ENCODE measurements at regions not wholly inside any gene's neighbourhood (a gene's known extent, or its start where the extent isn't known, plus 50 kb on each side); places are given as distances from the start of the nearest gene placed in this dataset.

DNA sequence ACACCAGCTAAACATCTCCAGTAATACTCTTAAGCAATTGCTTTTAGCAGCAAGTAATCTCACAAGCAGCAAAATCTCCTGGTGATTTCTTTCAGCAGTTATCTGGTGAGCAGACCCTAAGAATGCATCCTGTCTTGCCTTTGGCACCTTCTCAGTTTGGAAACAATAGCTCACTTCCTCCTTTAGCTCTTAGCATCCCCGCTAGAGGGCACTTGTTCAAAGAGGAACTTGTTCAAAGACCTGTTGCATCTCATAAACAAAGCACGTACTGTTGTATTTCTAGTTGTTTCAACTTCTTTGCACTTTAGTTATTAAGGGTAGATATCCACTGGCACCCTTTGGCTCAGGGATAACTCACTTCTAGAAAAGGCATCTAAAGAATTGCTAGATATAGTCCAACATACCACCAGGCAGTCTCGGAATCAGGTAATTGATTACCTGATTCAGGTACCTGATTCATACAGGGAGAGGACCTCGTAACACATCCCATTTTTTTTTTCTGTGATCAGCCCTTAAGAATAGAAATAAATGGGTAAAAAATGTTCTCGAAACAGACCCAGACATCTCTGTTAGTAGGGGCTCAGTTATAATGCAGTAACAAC is 81.9 kb upstream of the QRFPR start:
- Mint-ChIP-seq H3K36me3 (no peaks in the 10 kb centered on the region), H3K4me1 (peaks cover 2% of the 10 kb centered on the region), H3K9me3 (peaks cover 14% of the 10 kb centered on the region), H3K27me3 (ENCODE audit: low read depth) (peaks cover 18% of the 10 kb centered on the region), H3K4me3 (no peak overlapping the region), H3K27ac (no peak overlapping the region)
- DNase-seq (ENCODE audit: low spot score in 2 of 2, unreplicated experiment in 2 of 2): no peak
- peak; percentile 41 for TF ChIP-seq CTCF (IDR thresholded peaks at IDR 0.05; ENCODE audit: unreplicated experiment)

DNA sequence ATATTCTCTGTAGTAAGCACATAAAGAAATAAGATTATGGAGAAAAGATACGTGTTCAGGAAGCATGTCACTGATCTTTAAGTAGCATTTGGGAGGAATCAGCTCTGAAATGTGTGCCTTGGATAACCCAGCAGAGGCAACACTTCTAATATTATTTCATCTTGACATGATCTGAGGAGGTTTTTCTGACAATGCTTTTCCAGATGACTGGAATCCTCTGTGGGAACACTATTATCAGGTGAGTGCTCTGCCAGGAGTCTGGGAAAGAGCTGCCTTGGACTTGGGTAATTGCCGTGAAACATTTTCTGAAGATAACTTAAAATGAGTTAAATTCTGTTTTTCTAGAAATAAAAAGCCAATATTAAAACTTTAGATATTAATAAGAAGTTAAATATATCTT is 78.2 kb upstream of the QRFPR start:
- peaks cover 13% of the 10 kb centered on the region for H3K4me1 Mint-ChIP-seq
- H3K9me3 Mint-ChIP-seq: no peaks in the 10 kb centered on the region
- DNase-seq (ENCODE audit: low spot score in 2 of 2, unreplicated experiment in 2 of 2): no peak
- H3K27me3 Mint-ChIP-seq (ENCODE audit: low read depth): peaks cover 31% of the 10 kb centered on the region
- H3K27ac Mint-ChIP-seq: no peak overlapping the region
- no peaks in the 10 kb centered on the region for H3K36me3 Mint-ChIP-seq
- no peak overlapping the region for H3K4me3 Mint-ChIP-seq
- TF ChIP-seq CTCF (IDR thresholded peaks at IDR 0.05; ENCODE audit: unreplicated experiment): no peak

DNA sequence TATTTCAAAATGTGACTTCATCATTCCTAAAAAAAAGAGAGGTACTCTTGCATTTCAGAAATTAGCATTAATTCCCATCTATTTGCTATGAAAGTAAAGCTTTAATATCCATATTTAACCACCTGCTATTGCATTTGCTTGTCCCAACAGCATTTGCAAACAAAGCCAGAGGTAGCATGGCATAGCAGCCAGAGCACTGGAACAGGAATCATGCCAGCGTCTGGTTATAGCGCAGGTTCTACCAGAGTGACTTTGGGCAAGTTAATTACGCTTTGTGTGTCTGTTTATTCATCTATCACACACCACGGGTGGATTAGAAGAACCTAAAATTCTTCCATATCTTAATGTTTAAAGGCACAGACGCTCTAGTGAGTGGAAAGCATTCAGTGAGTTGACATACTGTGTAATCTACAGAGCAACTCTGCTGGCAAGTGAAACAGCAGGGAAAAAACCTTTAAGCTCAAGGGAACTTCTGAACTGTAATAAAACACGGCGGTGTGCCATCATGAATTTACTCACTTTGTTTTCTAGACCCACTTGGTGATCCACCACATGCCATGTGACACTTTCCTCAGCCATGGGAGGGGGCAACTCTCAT is 76.6 kb upstream of the QRFPR start:
- peaks cover 13% of the 10 kb centered on the region for H3K4me1 Mint-ChIP-seq
- DNase-seq (ENCODE audit: low spot score in 2 of 2, unreplicated experiment in 2 of 2): no peak
- no peaks in the 10 kb centered on the region for H3K9me3 Mint-ChIP-seq
- H3K27ac Mint-ChIP-seq: no peak overlapping the region
- peaks cover 31% of the 10 kb centered on the region for H3K27me3 Mint-ChIP-seq (ENCODE audit: low read depth)
- no peak for TF ChIP-seq CTCF (IDR thresholded peaks at IDR 0.05; ENCODE audit: unreplicated experiment)
- no peaks in the 10 kb centered on the region for H3K36me3 Mint-ChIP-seq
- no peak overlapping the region for H3K4me3 Mint-ChIP-seq

DNA sequence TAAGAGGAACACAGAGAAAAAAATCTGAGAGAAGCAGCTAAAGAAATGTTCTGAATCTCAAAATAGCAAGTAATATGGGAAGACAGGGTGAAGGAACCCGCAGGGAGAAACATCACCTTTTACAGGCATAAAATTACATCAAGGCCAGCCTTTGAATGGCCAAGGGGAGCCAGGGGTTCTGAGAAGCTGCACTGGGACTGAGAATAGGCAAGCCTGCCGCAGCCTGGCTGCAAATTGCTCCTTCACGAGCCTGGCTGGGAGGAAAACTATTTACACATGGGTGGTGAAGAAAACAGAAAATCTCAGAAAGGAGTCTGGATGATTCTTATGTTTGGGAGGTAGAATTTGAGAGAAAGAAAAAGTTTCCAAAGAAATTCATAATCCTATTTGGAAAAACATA is 74.5 kb upstream of the QRFPR start:
- H3K4me1 Mint-ChIP-seq: peaks cover 13% of the 10 kb centered on the region
- H3K27me3 Mint-ChIP-seq (ENCODE audit: low read depth): peaks cover 19% of the 10 kb centered on the region
- H3K4me3 Mint-ChIP-seq: no peak overlapping the region
- DNase-seq (ENCODE audit: low spot score in 2 of 2, unreplicated experiment in 2 of 2): no peak
- H3K36me3 Mint-ChIP-seq: no peaks in the 10 kb centered on the region
- H3K9me3 Mint-ChIP-seq: no peaks in the 10 kb centered on the region
- TF ChIP-seq CTCF (IDR thresholded peaks at IDR 0.05; ENCODE audit: unreplicated experiment): no peak
- no peak overlapping the region for H3K27ac Mint-ChIP-seq

- H3K4me3 Mint-ChIP-seq: no peak overlapping the region
- H3K36me3 Mint-ChIP-seq: no peaks in the 10 kb centered on the region
- no peak for DNase-seq (ENCODE audit: low spot score in 2 of 2, unreplicated experiment in 2 of 2)
- TF ChIP-seq CTCF (IDR thresholded peaks at IDR 0.05; ENCODE audit: unreplicated experiment): no peak
- peaks cover 13% of the 10 kb centered on the region for H3K4me1 Mint-ChIP-seq
- no peak overlapping the region for H3K27ac Mint-ChIP-seq
- peaks cover 19% of the 10 kb centered on the region for H3K27me3 Mint-ChIP-seq (ENCODE audit: low read depth)
- H3K9me3 Mint-ChIP-seq: no peaks in the 10 kb centered on the region
Measured at GRCh38 chr4:121454251-121454979, 73.6 kb upstream of the QRFPR start.

All from mesothelial cell of epicardium (in vitro differentiated cells).